ENCODE measurements at regions not wholly inside any gene's neighbourhood (a gene's known extent, or its start where the extent isn't known, plus 50 kb on each side); places are given as distances from the start of the nearest gene placed in this dataset.
A peak's percentile ranks its signal among the peaks of the same experiment; 100 is the strongest.
"Not testable (repeated sequence)": the region's sequence is repeated elsewhere in the genome, so short reads cannot be mapped to it uniquely, and the experiment has no call there.

DNA sequence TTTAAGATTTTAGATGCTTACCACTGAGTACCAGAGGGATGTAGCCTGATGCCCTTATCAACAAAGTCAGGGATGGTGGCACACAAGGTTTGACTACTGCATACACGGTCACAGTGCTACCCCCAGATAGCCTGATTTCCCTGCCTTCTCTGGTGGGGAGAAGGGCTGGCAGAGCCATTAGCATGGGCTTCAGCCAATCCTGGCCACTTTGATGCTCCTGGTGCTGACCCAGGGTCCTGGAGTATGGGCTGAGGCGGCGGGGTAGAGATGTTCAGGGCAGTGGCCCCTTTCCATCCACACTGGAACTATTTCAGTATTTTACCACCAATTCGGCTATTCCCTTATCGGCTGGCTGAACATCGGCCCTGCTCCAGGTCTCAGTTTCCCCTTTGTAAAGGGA, 83.2 kb downstream of the POTEB3 start:
- DNase-seq = not testable (repeated sequence)

DNA sequence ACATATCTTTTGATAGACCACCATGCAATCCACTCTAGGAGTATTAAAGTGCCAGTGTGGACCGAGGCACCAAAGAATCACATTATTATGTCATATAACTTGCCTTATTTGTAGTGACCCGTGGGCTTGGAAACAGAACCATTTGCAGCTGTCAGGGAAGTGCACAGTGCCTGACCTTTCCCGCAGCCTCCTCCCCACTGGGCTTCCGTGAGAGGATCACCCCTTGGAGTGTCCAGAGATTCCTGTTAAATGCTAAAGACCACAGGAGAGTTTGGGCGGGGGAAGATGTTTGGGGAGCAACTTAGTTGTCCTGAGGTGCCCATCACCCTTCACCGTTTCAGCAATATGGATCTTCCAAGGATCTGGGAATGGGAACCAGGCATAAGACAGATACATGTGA, 84.4 kb downstream of the POTEB3 start:
- DNase-seq = not testable (repeated sequence)

GRCh38 chr15:21354597-21354996, 85.7 kb downstream of the POTEB3 start:
- DNase-seq = not testable (repeated sequence)

- DNase-seq = not testable (repeated sequence)
These were observed 87.5 kb downstream of the POTEB3 start for GRCh38 chr15:21352670-21353318.

DNA sequence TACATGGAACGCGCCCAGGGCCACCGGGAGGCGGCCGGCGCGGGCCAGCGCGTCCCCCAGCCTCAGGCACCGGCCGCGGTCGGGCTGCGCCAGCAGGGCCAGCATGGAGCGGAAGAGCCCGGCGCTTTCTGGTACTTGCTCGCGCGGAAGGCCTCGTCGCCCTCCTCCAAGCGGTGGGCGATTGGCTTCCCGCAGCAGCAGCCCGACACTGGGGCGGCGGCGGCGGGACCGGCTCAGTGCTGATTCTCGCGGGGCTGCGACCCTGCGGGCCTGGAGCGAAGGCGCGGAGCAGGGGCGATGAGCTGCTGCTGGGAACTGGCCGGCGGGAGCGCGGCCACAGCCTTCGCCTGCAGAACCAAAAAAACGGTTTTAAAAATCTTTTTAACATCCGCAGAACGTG, 95.3 kb downstream of the POTEB3 start:
- peak; percentile 1 for DNase-seq

DNA sequence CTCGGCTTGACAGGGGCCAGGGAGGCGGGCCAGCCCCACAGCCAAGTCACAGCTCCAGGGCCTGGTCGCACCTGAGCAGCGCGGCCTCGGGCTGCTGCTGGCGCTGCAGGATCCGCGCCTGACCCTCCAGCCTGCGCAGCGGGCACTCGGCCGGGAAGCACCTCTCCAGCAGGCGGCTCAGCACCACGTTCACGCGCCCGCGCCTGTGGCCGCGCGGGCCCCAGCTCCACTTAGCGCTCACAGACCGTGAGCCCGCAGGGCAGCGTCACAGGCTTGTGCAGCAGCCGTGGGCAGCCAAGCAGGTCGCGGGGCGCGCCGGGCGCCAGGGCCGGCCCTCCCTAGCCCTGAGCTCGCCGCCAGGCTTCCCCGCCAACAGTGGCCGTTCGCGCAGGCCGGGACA, 95.8 kb downstream of the POTEB3 start:
- DNase-seq = not testable (repeated sequence)

- not testable (repeated sequence) for DNase-seq
These were observed 103.3 kb downstream of the POTEB3 start for GRCh38 chr15:21337028-21337427.

DNA sequence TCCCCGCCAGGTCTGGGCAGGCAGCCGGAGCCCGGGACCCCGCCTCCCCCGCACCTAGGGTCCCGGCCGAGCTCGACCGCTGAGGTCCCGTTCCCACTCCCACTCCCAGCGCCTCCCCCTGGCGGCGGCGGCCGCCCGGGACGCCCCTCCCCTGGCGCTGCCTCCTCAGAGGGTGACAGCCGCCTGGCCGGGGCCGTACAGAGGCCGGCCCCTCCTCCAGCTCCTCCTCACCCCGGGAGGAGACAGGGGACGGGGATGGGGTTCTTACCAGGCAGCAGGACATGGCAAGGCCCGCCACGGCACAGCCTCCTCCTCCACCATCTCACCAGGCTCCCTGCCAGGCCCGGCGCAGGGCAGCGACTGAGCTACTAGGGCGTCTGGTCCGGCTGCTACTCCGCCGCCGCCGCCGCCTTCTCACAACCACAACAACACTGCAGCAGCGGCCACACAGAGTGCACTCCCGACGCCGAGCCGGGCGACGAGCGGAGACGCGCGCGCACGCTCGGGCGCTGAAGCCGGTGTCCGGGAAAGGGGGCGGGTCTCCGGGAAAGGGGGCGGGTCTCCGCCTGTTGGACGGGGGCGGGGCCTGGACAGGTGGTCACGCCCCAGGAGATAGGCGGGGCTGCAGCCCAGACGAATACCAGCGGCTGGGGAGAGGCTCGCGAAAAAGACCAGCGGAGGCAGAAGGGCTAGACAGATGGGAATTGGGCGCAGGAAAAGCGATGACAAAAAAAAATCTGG, 115.4 kb downstream of the POTEB3 start:
- peak; percentile 2 for DNase-seq

- not testable (repeated sequence) for DNase-seq
These were observed 155.9 kb downstream of the POTEB3 start for GRCh38 chr15:21284353-21284752.

- not testable (repeated sequence) for DNase-seq
These were observed 157.1 kb downstream of the POTEB3 start for GRCh38 chr15:21283210-21283609.

DNA sequence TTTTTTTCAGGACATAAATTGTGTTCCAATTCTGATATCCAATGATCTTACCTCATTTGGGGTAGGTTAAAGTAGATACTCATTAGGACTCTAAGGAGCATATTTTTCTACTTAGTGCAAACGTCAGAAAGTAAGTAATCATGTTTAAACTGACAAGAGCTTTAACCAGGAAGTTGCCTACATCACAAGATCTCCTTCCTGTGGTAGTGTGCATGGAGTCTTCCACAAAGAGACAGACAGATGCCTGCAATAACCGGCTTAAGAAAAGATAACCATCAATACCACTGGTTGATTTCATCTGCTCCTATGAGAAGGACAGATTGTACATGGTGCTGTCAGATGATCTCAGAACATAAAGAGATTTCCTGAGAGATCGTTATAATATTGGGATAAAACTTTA, 160.0 kb downstream of the POTEB3 start:
- not testable (repeated sequence) for DNase-seq

DNA sequence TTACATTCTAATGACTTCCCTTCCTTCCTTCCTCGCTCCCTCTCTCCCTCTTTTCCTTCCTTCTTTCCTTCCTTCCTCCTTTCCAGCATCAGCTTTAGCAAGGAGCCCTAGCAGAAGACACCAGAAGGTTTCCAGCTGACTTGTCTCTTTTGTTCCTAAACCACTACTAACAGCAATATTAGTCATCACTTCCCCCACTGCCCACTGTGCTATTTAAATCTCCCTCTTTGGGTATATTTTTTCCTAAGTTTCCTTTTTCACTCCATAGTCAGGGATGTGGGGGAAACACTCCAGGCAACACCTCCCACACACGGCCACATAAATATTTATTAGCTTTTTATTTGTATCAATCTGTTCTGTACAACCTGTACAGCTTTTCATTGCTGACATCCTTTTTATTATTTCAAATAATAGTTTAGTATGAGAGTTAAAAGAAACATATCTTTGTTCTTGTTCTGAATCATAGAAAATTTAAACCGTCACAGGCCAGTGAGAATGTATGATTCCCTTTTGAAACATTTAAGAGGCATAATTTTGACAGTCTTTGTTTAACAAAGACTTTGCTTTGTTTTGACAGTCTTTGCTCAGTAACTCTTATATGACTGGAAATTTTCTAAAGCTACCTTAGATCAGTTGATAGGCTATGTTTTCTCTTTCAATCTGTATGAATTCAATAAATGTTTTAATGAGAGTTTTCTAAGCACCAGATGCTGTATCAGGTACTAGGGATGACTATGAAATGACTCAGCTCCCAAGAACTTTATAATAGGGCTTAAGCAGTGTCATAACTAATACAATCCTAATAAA, 167.9 kb downstream of the POTEB3 start:
- not testable (repeated sequence) for DNase-seq

DNA sequence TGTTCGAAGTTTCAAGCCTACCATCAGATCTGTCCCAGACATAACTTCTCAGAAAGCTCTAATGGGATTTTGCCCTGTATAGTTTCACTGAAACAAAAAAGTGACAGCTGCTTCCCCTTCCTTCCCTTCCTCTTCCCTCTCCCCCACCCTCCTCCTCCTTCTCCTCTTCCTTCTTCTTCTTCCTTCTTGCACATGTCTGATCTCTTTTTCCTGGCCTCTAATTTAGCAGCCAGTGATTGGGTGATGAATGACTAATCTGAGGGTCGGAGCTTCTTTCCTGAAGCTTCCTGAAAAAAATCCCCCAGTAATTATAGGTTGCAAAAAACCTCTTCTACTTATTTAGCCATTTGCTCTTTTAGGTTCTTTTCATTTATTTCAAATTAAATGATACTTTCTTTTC, 168.7 kb downstream of the POTEB3 start:
- no peak for DNase-seq

DNA sequence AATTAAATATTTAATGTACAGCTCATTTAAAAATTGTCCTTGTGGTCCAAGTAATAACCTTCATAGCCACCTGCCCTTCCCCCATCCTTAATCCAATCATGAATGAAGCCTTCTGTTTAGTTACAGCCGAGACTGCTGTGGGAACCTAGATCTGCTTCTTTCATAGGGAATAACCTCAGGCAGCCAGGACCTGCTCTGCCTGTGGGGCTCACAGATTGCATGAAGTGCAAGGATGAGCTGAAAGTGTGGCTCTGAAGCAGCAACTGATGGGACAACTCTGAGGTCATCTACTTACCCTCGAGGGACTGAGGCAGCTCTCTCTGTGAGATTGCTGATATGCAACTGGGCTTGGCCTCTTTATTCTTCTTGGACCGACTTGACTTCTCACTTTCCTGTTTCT, 169.8 kb downstream of the POTEB3 start:
- DNase-seq = no peak

DNA sequence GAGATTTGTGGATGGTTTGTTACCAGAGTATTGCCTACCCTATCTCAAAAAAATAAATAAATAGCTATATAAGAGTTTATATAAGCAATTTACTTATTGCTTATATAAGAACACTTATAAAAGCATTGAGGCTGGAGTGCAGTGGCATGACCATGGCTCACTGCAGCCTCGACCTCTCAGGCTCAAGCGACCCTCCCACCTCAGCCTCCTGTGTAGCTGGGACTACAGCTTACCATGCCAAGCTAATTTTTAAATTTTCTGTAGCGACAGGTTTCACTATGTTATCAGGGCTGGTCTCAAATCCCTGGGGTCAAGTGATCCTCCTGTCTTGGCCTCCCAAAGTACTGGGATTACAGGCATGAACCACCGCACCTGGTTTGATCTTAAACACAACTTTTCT, 170.6 kb downstream of the POTEB3 start:
- not testable (repeated sequence) for DNase-seq

DNA sequence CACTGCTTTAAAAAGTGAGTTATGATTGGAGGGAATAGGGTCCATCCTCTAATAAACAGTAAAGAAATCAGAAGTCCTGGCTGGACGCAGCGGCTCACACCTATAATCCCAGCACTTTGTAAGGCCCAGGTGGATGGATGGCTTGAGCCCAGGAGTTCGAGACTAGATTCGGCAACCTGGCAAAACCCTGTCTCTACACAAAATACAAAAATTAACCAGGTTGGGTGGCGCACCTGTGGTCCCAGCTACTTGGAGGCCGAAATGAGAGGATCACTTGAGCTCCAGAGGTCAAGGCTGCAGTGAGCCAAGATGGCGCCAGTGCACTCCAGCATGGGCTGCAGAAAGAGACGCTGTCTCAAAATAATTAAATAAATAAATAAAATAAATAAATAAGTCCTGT, 171.2 kb downstream of the POTEB3 start:
- DNase-seq = no peak

DNA sequence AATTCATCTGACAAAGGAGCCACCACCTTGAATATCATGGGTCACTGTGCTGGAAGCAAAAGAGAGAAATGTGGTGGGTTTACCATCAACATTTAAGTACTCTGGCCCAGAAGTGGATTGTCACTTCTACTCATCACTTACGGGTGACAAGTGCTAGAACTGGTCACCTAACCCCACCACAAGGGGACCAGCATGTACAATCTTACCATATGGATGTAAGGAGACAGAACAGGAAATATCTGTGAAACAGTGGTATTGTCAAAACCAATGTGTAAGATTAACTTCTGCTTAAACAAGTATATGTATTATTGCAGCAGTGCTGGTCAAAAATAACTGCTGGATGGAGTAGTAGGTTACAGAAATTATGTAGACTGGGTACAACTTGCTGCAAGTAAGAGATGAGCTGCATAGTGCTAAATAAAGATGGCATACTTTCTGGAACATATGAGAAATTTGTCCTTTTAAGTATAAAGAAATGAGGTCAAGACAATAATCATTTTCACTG, 171.8 kb downstream of the POTEB3 start:
- DNase-seq = no peak

GRCh38 chr15:21267671-21268395, 172.5 kb downstream of the POTEB3 start:
- no peak for DNase-seq

- DNase-seq = no peak
These were observed 173.1 kb downstream of the POTEB3 start for GRCh38 chr15:21267226-21267625.

DNA sequence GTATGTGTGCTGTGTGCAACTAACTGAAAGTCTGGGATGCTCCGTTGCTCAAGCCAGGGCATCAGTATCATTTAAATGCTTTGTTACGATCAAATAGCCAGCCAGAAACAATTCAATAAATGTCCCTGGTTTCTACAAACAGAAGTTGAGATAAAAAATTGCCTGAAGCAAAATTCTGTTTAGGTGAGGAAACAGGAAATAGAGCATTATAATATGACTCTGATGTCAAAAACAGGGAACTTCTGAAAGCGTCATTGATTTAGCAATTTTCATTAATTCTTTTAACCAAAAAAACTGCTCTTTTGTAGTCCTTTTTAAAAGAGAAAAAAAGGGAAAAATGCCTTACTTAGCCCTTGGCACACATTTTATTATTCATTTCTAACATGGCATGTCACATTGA, 174.7 kb downstream of the POTEB3 start:
- DNase-seq = not testable (repeated sequence)

- DNase-seq = no peak
These were observed 177.4 kb downstream of the POTEB3 start for GRCh38 chr15:21262851-21263425.
